ENCODE measurements at regions not wholly inside any gene's neighbourhood (a gene's known extent, or its start where the extent isn't known, plus 50 kb on each side); places are given as distances from the start of the nearest gene placed in this dataset.
"Not testable (repeated sequence)": the region's sequence is repeated elsewhere in the genome, so short reads cannot be mapped to it uniquely, and the experiment has no call there.

GRCh38 chr2:220767591-220768255 is 804.4 kb downstream of the EPHA4 start:
- Histone ChIP-seq H3K9me3 (ENCODE audit: control insufficient read depth in 1 of 2, insufficient read depth in 1 of 2, low read length in 2 of 2) (no peaks in the 10 kb centered on the region), H3K4me1 (ENCODE audit: insufficient read depth, low read length) (no peaks in the 10 kb centered on the region), H3K27me3 (ENCODE audit: control insufficient read depth in 1 of 2, insufficient read depth in 2 of 2, low read length in 2 of 2) (no peaks in the 10 kb centered on the region), H3K36me3 (ENCODE audit: insufficient read depth, low read length) (no peaks in the 10 kb centered on the region), H3K4me3 (ENCODE audit: low read length) (no peak overlapping the region), H3K27ac (ENCODE audit: low read depth in 1 of 2, low read length in 2 of 2) (no peak overlapping the region)
- no peaks in the 10 kb centered on the region for H3K36me3 Mint-ChIP-seq (ENCODE audit: low read depth)
- TF ChIP-seq CTCF (IDR thresholded peaks at IDR 0.05): no peak
- no peaks in the 10 kb centered on the region for H3K27me3 Mint-ChIP-seq
- H3K4me3 Mint-ChIP-seq: no peak overlapping the region
- ATAC-seq (ENCODE audit: poor library complexity) (no peak), DNase-seq (no peak)
- H3K9me3 Mint-ChIP-seq: no peaks in the 10 kb centered on the region
- H3K4me1 Mint-ChIP-seq (ENCODE audit: low read depth): no peaks in the 10 kb centered on the region
- ChIA-PET POLR2A (interaction anchor here (0.8 kb wide), 1 partner anchor 17 kb away, joined by 6 read pairs; no protein-coding TSS in a partner anchor), CTCF (no interaction called here)
- no peak overlapping the region for H3K27ac Mint-ChIP-seq
- intact Hi-C loops (cut with DNase I, micrococcal nuclease): no loop called here

GRCh38 chr2:220775856-220776488 is 796.1 kb downstream of the EPHA4 start:
- no peaks in the 10 kb centered on the region for H3K9me3 Mint-ChIP-seq
- CTCF ChIA-PET: no interaction called here
- no peak for TF ChIP-seq CTCF (IDR thresholded peaks at IDR 0.05)

GRCh38 chr2:220779076-220779475 is 793.0 kb downstream of the EPHA4 start:
- H3K9me3 Mint-ChIP-seq; POLR2A ChIA-PET; ATAC-seq (ENCODE audit: poor library complexity); CTCF ChIA-PET; H3K4me1 Mint-ChIP-seq (ENCODE audit: low read depth); H3K36me3 ChIP-seq (ENCODE audit: insufficient read depth, low read length); H3K36me3 Mint-ChIP-seq (ENCODE audit: low read depth); H3K4me1 ChIP-seq (ENCODE audit: insufficient read depth, low read length); H3K9me3 ChIP-seq (ENCODE audit: control insufficient read depth in 1 of 2, insufficient read depth in 1 of 2, low read length in 2 of 2); H3K27ac Mint-ChIP-seq; DNase-seq; H3K27ac ChIP-seq (ENCODE audit: low read depth in 1 of 2, low read length in 2 of 2); H3K4me3 Mint-ChIP-seq; H3K4me3 ChIP-seq (ENCODE audit: low read length); intact Hi-C loops (cut with DNase I, micrococcal nuclease); H3K27me3 ChIP-seq (ENCODE audit: control insufficient read depth in 1 of 2, insufficient read depth in 2 of 2, low read length in 2 of 2): not testable (repeated sequence)
- H3K27me3 Mint-ChIP-seq: peaks cover 10% of the 10 kb centered on the region

More at GRCh38 chr2:220775856-220776488, 796.1 kb downstream of the EPHA4 start:
- Histone ChIP-seq H3K4me1 (ENCODE audit: insufficient read depth, low read length) (no peaks in the 10 kb centered on the region), H3K4me3 (ENCODE audit: low read length) (no peak overlapping the region), H3K9me3 (ENCODE audit: control insufficient read depth in 1 of 2, insufficient read depth in 1 of 2, low read length in 2 of 2) (no peaks in the 10 kb centered on the region), H3K27ac (ENCODE audit: low read depth in 1 of 2, low read length in 2 of 2) (no peak overlapping the region), H3K27me3 (ENCODE audit: control insufficient read depth in 1 of 2, insufficient read depth in 2 of 2, low read length in 2 of 2) (no peaks in the 10 kb centered on the region), H3K36me3 (ENCODE audit: insufficient read depth, low read length) (no peaks in the 10 kb centered on the region)
- POLR2A ChIA-PET: no interaction called here
- H3K27ac Mint-ChIP-seq: no peak overlapping the region
- DNase-seq: no peak
- peaks cover 10% of the 10 kb centered on the region for H3K27me3 Mint-ChIP-seq
- no peaks in the 10 kb centered on the region for H3K36me3 Mint-ChIP-seq (ENCODE audit: low read depth)
- intact Hi-C loops (cut with DNase I, micrococcal nuclease): no loop called here
- H3K4me3 Mint-ChIP-seq: no peak overlapping the region
- no peaks in the 10 kb centered on the region for H3K4me1 Mint-ChIP-seq (ENCODE audit: low read depth)
- ATAC-seq (ENCODE audit: poor library complexity): no peak

- Histone ChIP-seq H3K27ac (ENCODE audit: low read depth in 1 of 2, low read length in 2 of 2) (no peak overlapping the region), H3K4me1 (ENCODE audit: insufficient read depth, low read length) (no peaks in the 10 kb centered on the region), H3K27me3 (ENCODE audit: control insufficient read depth in 1 of 2, insufficient read depth in 2 of 2, low read length in 2 of 2) (no peaks in the 10 kb centered on the region), H3K36me3 (ENCODE audit: insufficient read depth, low read length) (no peaks in the 10 kb centered on the region), H3K9me3 (ENCODE audit: control insufficient read depth in 1 of 2, insufficient read depth in 1 of 2, low read length in 2 of 2) (no peaks in the 10 kb centered on the region), H3K4me3 (ENCODE audit: low read length) (no peak overlapping the region)
- CTCF ChIA-PET: no interaction called here
- intact Hi-C loops (cut with DNase I, micrococcal nuclease): no loop called here
- DNase-seq (no peak), ATAC-seq (ENCODE audit: poor library complexity) (no peak)
- Mint-ChIP-seq H3K9me3 (no peaks in the 10 kb centered on the region), H3K36me3 (ENCODE audit: low read depth) (no peaks in the 10 kb centered on the region), H3K27me3 (peaks cover 10% of the 10 kb centered on the region), H3K27ac (no peak overlapping the region), H3K4me3 (no peak overlapping the region), H3K4me1 (ENCODE audit: low read depth) (no peaks in the 10 kb centered on the region)
- no peak for TF ChIP-seq CTCF (IDR thresholded peaks at IDR 0.05)
- POLR2A ChIA-PET: no interaction called here
Observed at GRCh38 chr2:220779511-220779910, 792.6 kb downstream of the EPHA4 start.
